Umbilical cord (tissue), 1 donor: ENCODE measurements at regions not wholly inside any gene's neighbourhood (a gene's known extent, or its start where the extent isn't known, plus 50 kb on each side); places are given as distances from the start of the nearest gene placed in this dataset.
A peak's percentile ranks its signal among the peaks of the same experiment; 100 is the strongest.

Experiments
- DNase-seq: peaks from one replicate; pipeline ENCODE4 v3.0.0-alpha.2; 2015; ENCODE audit warnings: low spot score

- peak; percentile 20 for DNase-seq
These were observed 312.0 kb upstream of the CCDC54 start for GRCh38 chr3:107065094-107065861.

- no peak for DNase-seq
These were observed 309.8 kb upstream of the CCDC54 start for GRCh38 chr3:107067421-107067820.

- no peak for DNase-seq
These were observed 308.3 kb upstream of the CCDC54 start for GRCh38 chr3:107068980-107069379.

- no peak for DNase-seq
These were observed 300.3 kb upstream of the CCDC54 start for GRCh38 chr3:107076946-107077345.

- DNase-seq = no peak
These were observed 299.8 kb upstream of the CCDC54 start for GRCh38 chr3:107077391-107077790.

- peak; percentile 3 for DNase-seq
These were observed 294.7 kb upstream of the CCDC54 start for GRCh38 chr3:107082527-107082926.

GRCh38 chr3:107085261-107085660 lies 292.0 kb upstream of the CCDC54 start:
- DNase-seq = no peak

GRCh38 chr3:107092121-107092520 lies 285.1 kb upstream of the CCDC54 start:
- DNase-seq = no peak

GRCh38 chr3:107098864-107099263 lies 278.4 kb upstream of the CCDC54 start:
- DNase-seq = no peak

- DNase-seq = no peak
These were observed 277.1 kb upstream of the CCDC54 start for GRCh38 chr3:107100137-107100536.

GRCh38 chr3:107100573-107100972 lies 276.7 kb upstream of the CCDC54 start:
- DNase-seq = no peak

GRCh38 chr3:107103786-107104185 lies 273.5 kb upstream of the CCDC54 start:
- DNase-seq = no peak

- no peak for DNase-seq
These were observed 270.9 kb upstream of the CCDC54 start for GRCh38 chr3:107106316-107106715.

GRCh38 chr3:107106907-107107306 lies 270.3 kb upstream of the CCDC54 start:
- no peak for DNase-seq

GRCh38 chr3:107110596-107111305 lies 266.5 kb upstream of the CCDC54 start:
- peak; percentile 5 for DNase-seq

GRCh38 chr3:107111872-107112271 lies 265.4 kb upstream of the CCDC54 start:
- DNase-seq = peak; percentile 80

- DNase-seq = no peak
These were observed 264.9 kb upstream of the CCDC54 start for GRCh38 chr3:107112356-107112755.

- no peak for DNase-seq
These were observed 261.0 kb upstream of the CCDC54 start for GRCh38 chr3:107116251-107116650.

GRCh38 chr3:107117156-107117555 lies 260.1 kb upstream of the CCDC54 start:
- no peak for DNase-seq

GRCh38 chr3:107117922-107118536 lies 259.2 kb upstream of the CCDC54 start:
- peak; percentile 84 for DNase-seq

- DNase-seq = peak; percentile 87
These were observed 252.4 kb upstream of the CCDC54 start for GRCh38 chr3:107124885-107125284.

GRCh38 chr3:107128946-107129345 lies 248.3 kb upstream of the CCDC54 start:
- peak; percentile 61 for DNase-seq
